ENCODE measurements at regions not wholly inside any gene's neighbourhood (a gene's known extent, or its start where the extent isn't known, plus 50 kb on each side); places are given as distances from the start of the nearest gene placed in this dataset.

DNA sequence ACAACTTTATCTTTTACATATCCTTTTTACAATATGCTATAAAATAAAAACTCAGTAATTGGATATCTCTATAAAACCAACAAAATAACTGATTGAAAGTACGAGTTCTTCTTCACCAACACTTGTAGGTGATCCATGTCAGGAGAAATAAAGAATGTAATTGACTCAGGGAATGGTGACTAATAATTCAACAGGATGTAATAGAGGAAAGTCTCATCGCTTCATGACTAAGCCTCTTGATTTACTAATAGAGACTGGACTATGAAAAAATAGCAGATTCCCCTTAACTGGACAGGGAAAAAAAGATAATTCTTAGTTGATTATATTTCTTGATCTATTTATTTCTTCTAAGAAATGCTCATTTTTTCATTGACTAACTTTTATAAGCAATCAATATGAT lies 507.7 kb upstream of the PTGER4 start:
- H3K4me3 ChIP-seq (ENCODE audit: low read depth in 1 of 2, low read length in 2 of 2) = no peak overlapping the region
- no peak overlapping the region for H3K9ac ChIP-seq (ENCODE audit: low read depth in 1 of 2, low read length in 2 of 2)
- no peaks in the 10 kb centered on the region for H3K36me3 ChIP-seq (ENCODE audit: control insufficient read depth in 1 of 2, insufficient read depth in 2 of 2, low read length in 2 of 2)
- H3K27ac ChIP-seq (ENCODE audit: low read depth, low read length) = no peak overlapping the region
- no peaks in the 10 kb centered on the region for H3K4me1 ChIP-seq (ENCODE audit: control insufficient read depth in 1 of 2, insufficient read depth in 2 of 2, low read length in 2 of 2)
- peaks cover 0 to 13% of the 10 kb centered on the region in 2 donors for H3K9me3 ChIP-seq (ENCODE audit: control insufficient read depth in 1 of 2, low read length in 2 of 2)
- no peaks in the 10 kb centered on the region for H3K27me3 ChIP-seq (ENCODE audit: control insufficient read depth in 1 of 2, insufficient read depth in 2 of 2, low read length in 2 of 2)

DNA sequence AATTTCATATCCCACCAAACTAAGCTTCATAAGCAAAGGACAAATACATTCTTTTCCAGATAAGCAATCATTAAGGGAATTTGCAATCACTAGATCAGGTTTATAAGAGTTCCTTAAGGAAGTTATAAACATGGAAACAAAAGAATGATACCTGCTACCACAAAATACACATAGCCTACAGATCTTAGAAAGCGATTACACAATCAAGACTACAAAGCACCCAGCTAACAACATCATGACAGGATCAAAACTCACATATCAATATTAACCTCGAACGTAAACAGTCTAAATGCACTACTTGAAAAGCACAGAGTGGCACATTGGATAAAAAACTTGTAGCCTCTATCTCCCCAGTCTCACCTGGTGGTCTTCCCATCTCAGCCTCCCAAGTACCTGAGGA lies 512.4 kb upstream of the PTGER4 start:
- H3K4me1 ChIP-seq (ENCODE audit: control insufficient read depth in 1 of 2, insufficient read depth in 2 of 2, low read length in 2 of 2) = no peaks in the 10 kb centered on the region
- H3K9me3 ChIP-seq (ENCODE audit: control insufficient read depth in 1 of 2, low read length in 2 of 2) = peaks cover 0 to 10% of the 10 kb centered on the region in 2 donors
- no peak overlapping the region for H3K9ac ChIP-seq (ENCODE audit: low read depth in 1 of 2, low read length in 2 of 2)
- H3K36me3 ChIP-seq (ENCODE audit: control insufficient read depth in 1 of 2, insufficient read depth in 2 of 2, low read length in 2 of 2) = no peaks in the 10 kb centered on the region
- no peak overlapping the region for H3K4me3 ChIP-seq (ENCODE audit: low read depth in 1 of 2, low read length in 2 of 2)
- H3K27me3 ChIP-seq (ENCODE audit: control insufficient read depth in 1 of 2, insufficient read depth in 2 of 2, low read length in 2 of 2) = no peaks in the 10 kb centered on the region
- no peak overlapping the region for H3K27ac ChIP-seq (ENCODE audit: low read depth, low read length)

- no peaks in the 10 kb centered on the region for H3K4me1 ChIP-seq (ENCODE audit: control insufficient read depth in 1 of 2, insufficient read depth in 2 of 2, low read length in 2 of 2)
- no peak overlapping the region for H3K27ac ChIP-seq (ENCODE audit: low read depth, low read length)
- no peaks in the 10 kb centered on the region for H3K36me3 ChIP-seq (ENCODE audit: control insufficient read depth in 1 of 2, insufficient read depth in 2 of 2, low read length in 2 of 2)
- H3K9me3 ChIP-seq (ENCODE audit: control insufficient read depth in 1 of 2, low read length in 2 of 2) = peaks cover 0 to 10% of the 10 kb centered on the region in 2 donors
- H3K4me3 ChIP-seq (ENCODE audit: low read depth in 1 of 2, low read length in 2 of 2) = no peak overlapping the region
- no peaks in the 10 kb centered on the region for H3K27me3 ChIP-seq (ENCODE audit: control insufficient read depth in 1 of 2, insufficient read depth in 2 of 2, low read length in 2 of 2)
- no peak overlapping the region for H3K9ac ChIP-seq (ENCODE audit: low read depth in 1 of 2, low read length in 2 of 2)
Observed at GRCh38 chr5:40166802-40167201, 512.9 kb upstream of the PTGER4 start.

- no peak overlapping the region for H3K9ac ChIP-seq (ENCODE audit: low read depth in 1 of 2, low read length in 2 of 2)
- peaks cover 0 to 10% of the 10 kb centered on the region in 2 donors for H3K9me3 ChIP-seq (ENCODE audit: control insufficient read depth in 1 of 2, low read length in 2 of 2)
- H3K4me1 ChIP-seq (ENCODE audit: control insufficient read depth in 1 of 2, insufficient read depth in 2 of 2, low read length in 2 of 2) = no peaks in the 10 kb centered on the region
- no peak overlapping the region for H3K27ac ChIP-seq (ENCODE audit: low read depth, low read length)
- no peak overlapping the region for H3K4me3 ChIP-seq (ENCODE audit: low read depth in 1 of 2, low read length in 2 of 2)
- no peaks in the 10 kb centered on the region for H3K27me3 ChIP-seq (ENCODE audit: control insufficient read depth in 1 of 2, insufficient read depth in 2 of 2, low read length in 2 of 2)
- no peaks in the 10 kb centered on the region for H3K36me3 ChIP-seq (ENCODE audit: control insufficient read depth in 1 of 2, insufficient read depth in 2 of 2, low read length in 2 of 2)
Observed at GRCh38 chr5:40165789-40166728, 513.7 kb upstream of the PTGER4 start.

DNA sequence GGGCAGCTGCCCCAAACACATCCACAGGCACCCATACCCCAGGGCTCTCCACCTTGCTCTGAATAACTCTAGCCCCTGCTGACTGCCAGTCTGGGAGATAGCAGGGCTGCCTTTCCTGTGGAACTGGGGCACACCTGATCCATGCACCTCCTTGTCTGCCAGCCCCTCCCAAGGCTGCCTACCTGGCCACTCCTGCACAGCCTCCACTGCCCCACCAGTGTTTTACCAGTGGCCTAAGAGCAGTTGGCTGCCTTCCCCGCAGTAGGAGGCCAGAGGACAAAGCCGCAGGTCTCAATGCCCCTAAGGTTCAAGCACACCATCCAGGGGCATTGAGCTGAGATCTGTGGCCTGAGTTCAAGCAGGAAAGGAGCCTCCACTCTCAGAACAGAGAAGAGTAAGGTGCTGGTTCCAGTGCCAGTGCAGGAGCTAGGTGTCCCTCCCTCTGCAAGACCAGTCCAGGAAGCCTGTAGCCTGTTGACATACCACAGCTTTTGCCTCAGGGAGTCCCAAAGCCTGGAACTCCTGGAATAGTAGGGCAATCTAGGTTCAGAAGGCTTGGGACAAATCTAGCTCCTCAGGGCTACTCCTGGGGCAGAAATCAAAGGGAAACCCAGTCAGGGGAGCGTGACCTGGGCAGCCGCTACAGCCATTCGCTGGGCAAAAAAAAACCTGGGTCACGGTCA lies 514.5 kb upstream of the PTGER4 start:
- Histone ChIP-seq H3K9me3 (ENCODE audit: control insufficient read depth in 1 of 2, low read length in 2 of 2) (peaks cover 0 to 4% of the 10 kb centered on the region in 2 donors), H3K36me3 (ENCODE audit: control insufficient read depth in 1 of 2, insufficient read depth in 2 of 2, low read length in 2 of 2) (no peaks in the 10 kb centered on the region), H3K9ac (ENCODE audit: low read depth in 1 of 2, low read length in 2 of 2) (no peak overlapping the region), H3K4me1 (ENCODE audit: control insufficient read depth in 1 of 2, insufficient read depth in 2 of 2, low read length in 2 of 2) (no peaks in the 10 kb centered on the region), H3K27ac (ENCODE audit: low read depth, low read length) (no peak overlapping the region), H3K4me3 (ENCODE audit: low read depth in 1 of 2, low read length in 2 of 2) (no peak overlapping the region), H3K27me3 (ENCODE audit: control insufficient read depth in 1 of 2, insufficient read depth in 2 of 2, low read length in 2 of 2) (no peaks in the 10 kb centered on the region)

DNA sequence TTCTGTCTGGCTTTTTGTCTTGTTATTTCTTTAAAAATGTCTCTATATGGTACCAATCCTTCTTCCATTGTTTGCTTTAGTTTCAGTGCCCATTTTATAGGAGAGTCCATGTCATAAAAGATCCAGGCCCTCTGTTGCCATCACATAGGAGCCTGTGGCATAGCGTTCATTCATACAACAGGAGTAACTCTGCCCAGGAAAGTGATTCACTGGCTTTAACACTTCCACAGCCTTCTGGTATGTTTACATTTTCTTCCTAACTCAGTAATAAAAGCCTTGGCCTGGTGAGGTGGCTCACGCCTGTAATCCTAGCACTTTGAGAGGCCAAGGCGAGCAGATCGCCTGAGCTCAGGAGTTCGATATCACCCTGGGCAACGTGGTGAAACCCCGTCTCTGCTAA lies 519.3 kb upstream of the PTGER4 start:
- Histone ChIP-seq H3K27ac (ENCODE audit: low read depth, low read length) (no peak overlapping the region), H3K9ac (ENCODE audit: low read depth in 1 of 2, low read length in 2 of 2) (no peak overlapping the region), H3K4me3 (ENCODE audit: low read depth in 1 of 2, low read length in 2 of 2) (no peak overlapping the region), H3K36me3 (ENCODE audit: control insufficient read depth in 1 of 2, insufficient read depth in 2 of 2, low read length in 2 of 2) (no peaks in the 10 kb centered on the region), H3K9me3 (ENCODE audit: control insufficient read depth in 1 of 2, low read length in 2 of 2) (no peaks in the 10 kb centered on the region), H3K4me1 (ENCODE audit: control insufficient read depth in 1 of 2, insufficient read depth in 2 of 2, low read length in 2 of 2) (no peaks in the 10 kb centered on the region), H3K27me3 (ENCODE audit: control insufficient read depth in 1 of 2, insufficient read depth in 2 of 2, low read length in 2 of 2) (no peaks in the 10 kb centered on the region)

DNA sequence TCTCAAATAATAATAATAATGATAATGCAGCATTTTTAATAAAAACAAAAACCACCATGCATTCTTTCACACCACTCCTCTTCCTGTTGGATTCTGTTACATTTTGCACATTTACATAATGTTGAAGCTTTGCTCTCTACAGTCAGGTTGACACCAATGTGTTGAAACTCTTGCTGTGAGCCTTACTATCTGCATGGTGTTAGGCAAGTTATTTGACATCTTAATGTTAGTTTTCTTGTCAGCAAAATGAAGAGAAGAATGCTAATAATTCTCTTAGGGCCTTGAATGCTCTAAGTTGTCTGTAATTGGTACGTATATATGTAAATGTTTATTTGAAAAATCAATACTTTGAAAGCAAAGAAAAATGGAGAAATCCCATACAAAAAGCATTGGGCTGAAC lies 525.5 kb upstream of the PTGER4 start:
- Histone ChIP-seq H3K9me3 (ENCODE audit: control insufficient read depth in 1 of 2, low read length in 2 of 2) (no peaks in the 10 kb centered on the region), H3K27ac (ENCODE audit: low read depth, low read length) (no peak overlapping the region), H3K4me1 (ENCODE audit: control insufficient read depth in 1 of 2, insufficient read depth in 2 of 2, low read length in 2 of 2) (no peaks in the 10 kb centered on the region), H3K27me3 (ENCODE audit: control insufficient read depth in 1 of 2, insufficient read depth in 2 of 2, low read length in 2 of 2) (no peaks in the 10 kb centered on the region), H3K36me3 (ENCODE audit: control insufficient read depth in 1 of 2, insufficient read depth in 2 of 2, low read length in 2 of 2) (no peaks in the 10 kb centered on the region), H3K4me3 (ENCODE audit: low read depth in 1 of 2, low read length in 2 of 2) (no peak overlapping the region), H3K9ac (ENCODE audit: low read depth in 1 of 2, low read length in 2 of 2) (no peak overlapping the region)

DNA sequence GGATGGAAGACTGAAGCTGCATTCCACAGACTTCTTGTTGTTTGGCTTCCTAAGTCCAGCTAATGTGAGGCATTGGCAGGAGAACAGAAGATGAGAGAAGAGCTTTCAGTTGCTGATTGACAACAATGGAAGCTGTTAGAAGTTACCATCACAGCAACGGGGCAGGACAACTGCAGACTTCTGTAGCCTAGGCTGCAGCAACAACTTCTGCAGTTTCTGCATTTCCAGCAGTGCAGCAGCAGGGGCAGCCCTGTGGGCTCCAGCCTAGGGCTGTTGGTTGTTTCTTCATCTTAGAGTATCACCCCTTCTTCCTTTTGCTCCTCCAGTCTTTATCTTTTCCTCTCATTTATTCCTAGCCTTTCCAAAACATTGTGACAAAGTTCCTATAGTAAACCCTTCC lies 528.8 kb upstream of the PTGER4 start:
- Histone ChIP-seq H3K36me3 (ENCODE audit: control insufficient read depth in 1 of 2, insufficient read depth in 2 of 2, low read length in 2 of 2) (no peaks in the 10 kb centered on the region), H3K4me3 (ENCODE audit: low read depth in 1 of 2, low read length in 2 of 2) (no peak overlapping the region), H3K9me3 (ENCODE audit: control insufficient read depth in 1 of 2, low read length in 2 of 2) (no peaks in the 10 kb centered on the region), H3K27me3 (ENCODE audit: control insufficient read depth in 1 of 2, insufficient read depth in 2 of 2, low read length in 2 of 2) (no peaks in the 10 kb centered on the region), H3K27ac (ENCODE audit: low read depth, low read length) (no peak overlapping the region), H3K4me1 (ENCODE audit: control insufficient read depth in 1 of 2, insufficient read depth in 2 of 2, low read length in 2 of 2) (no peaks in the 10 kb centered on the region), H3K9ac (ENCODE audit: low read depth in 1 of 2, low read length in 2 of 2) (no peak overlapping the region)

DNA sequence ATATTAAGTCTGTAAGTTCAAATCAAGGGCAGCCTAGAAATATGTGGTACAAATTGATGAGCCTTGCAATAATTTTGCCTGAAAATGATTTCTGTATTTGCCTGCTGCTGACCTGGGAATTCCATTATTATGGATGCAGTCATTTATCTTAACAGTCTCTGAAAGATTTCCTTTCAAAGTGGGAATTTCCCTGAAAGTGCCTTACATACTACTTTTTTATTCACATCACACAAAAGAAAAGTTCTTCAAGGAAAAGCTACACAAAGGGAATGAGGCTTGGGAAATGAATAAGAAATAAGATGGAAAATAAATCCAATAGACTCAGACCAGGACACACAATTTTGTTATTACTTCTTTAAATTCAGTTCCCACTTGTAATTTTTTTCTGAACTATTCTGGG lies 537.8 kb upstream of the PTGER4 start:
- H3K4me1 ChIP-seq (ENCODE audit: control insufficient read depth in 1 of 2, insufficient read depth in 2 of 2, low read length in 2 of 2) = no peaks in the 10 kb centered on the region
- no peaks in the 10 kb centered on the region for H3K36me3 ChIP-seq (ENCODE audit: control insufficient read depth in 1 of 2, insufficient read depth in 2 of 2, low read length in 2 of 2)
- no peaks in the 10 kb centered on the region for H3K27me3 ChIP-seq (ENCODE audit: control insufficient read depth in 1 of 2, insufficient read depth in 2 of 2, low read length in 2 of 2)

DNA sequence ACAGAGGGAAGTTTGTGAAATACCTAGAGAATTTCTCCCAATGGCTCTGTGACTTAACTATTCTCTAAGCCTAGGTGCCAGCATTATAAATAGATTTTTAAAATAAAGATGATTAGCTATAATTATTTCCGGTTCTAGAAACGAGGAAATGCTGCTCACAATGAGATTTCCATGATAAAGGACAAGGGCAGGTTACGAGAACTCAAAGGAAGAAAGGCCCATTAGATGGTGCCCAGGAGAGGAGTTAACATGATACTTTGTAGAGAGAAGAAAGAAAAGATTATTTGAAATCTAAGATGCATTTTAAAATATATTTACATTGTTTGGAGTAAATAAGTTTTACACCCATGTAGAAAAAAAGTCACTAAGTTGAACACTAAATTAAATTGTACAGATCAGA lies 538.3 kb upstream of the PTGER4 start:
- no peak overlapping the region for H3K27ac ChIP-seq (ENCODE audit: low read depth, low read length)
- H3K36me3 ChIP-seq (ENCODE audit: control insufficient read depth in 1 of 2, insufficient read depth in 2 of 2, low read length in 2 of 2) = no peaks in the 10 kb centered on the region
- H3K4me3 ChIP-seq (ENCODE audit: low read depth in 1 of 2, low read length in 2 of 2) = no peak overlapping the region

More for the DNA sequence above, 537.8 kb upstream of the PTGER4 start:
- Histone ChIP-seq H3K4me3 (ENCODE audit: low read depth in 1 of 2, low read length in 2 of 2) (no peak overlapping the region), H3K27ac (ENCODE audit: low read depth, low read length) (no peak overlapping the region), H3K9ac (ENCODE audit: low read depth in 1 of 2, low read length in 2 of 2) (no peak overlapping the region), H3K9me3 (ENCODE audit: control insufficient read depth in 1 of 2, low read length in 2 of 2) (no peaks in the 10 kb centered on the region)

More for the DNA sequence above, 538.3 kb upstream of the PTGER4 start:
- Histone ChIP-seq H3K9ac (ENCODE audit: low read depth in 1 of 2, low read length in 2 of 2) (no peak overlapping the region), H3K27me3 (ENCODE audit: control insufficient read depth in 1 of 2, insufficient read depth in 2 of 2, low read length in 2 of 2) (no peaks in the 10 kb centered on the region), H3K9me3 (ENCODE audit: control insufficient read depth in 1 of 2, low read length in 2 of 2) (no peaks in the 10 kb centered on the region), H3K4me1 (ENCODE audit: control insufficient read depth in 1 of 2, insufficient read depth in 2 of 2, low read length in 2 of 2) (no peaks in the 10 kb centered on the region)
